HG03520 (cell line): ENCODE measurements at regions not wholly inside any gene's neighbourhood (a gene's known extent, or its start where the extent isn't known, plus 50 kb on each side); places are given as distances from the start of the nearest gene placed in this dataset.
"Not testable (repeated sequence)": the region's sequence is repeated elsewhere in the genome, so short reads cannot be mapped to it uniquely, and the experiment has no call there.

ENCODE experiments used
- ATAC-seq: cut with Tn5 transposase; IDR thresholded peaks from one replicate; pipeline ENCODE4 v1.9.1; 2021; ENCODE audit warnings: mild to moderate bottlenecking, moderate library complexity; ENCODE audit not compliant: unreplicated experiment

GRCh38 chr9:80692751-80693150 is 996.6 kb downstream of the TLE1 start:
- no peak for ATAC-seq

GRCh38 chr9:80691229-80691628 is 998.1 kb downstream of the TLE1 start:
- no peak for ATAC-seq

- no peak for ATAC-seq
These were observed 998.9 kb downstream of the TLE1 start for GRCh38 chr9:80690349-80690939.

- ATAC-seq, result no peak
These were observed 1009.4 kb downstream of the TLE1 start for GRCh38 chr9:80679916-80680315.

- no peak for ATAC-seq
These were observed 1010.4 kb downstream of the TLE1 start for GRCh38 chr9:80678906-80679305.

GRCh38 chr9:80673496-80673895 is 1015.9 kb downstream of the TLE1 start:
- no peak for ATAC-seq

- no peak for ATAC-seq
These were observed 1023.9 kb downstream of the TLE1 start for GRCh38 chr9:80665479-80665878.

- ATAC-seq, result no peak
These were observed 1024.8 kb downstream of the TLE1 start for GRCh38 chr9:80664327-80665210.

GRCh38 chr9:80659751-80660150 is 1029.6 kb downstream of the TLE1 start:
- not testable (repeated sequence) for ATAC-seq

GRCh38 chr9:80651044-80651443 is 1038.3 kb downstream of the TLE1 start:
- no peak for ATAC-seq

- no peak for ATAC-seq
These were observed 1039.9 kb downstream of the TLE1 start for GRCh38 chr9:80649496-80649895.

DNA sequence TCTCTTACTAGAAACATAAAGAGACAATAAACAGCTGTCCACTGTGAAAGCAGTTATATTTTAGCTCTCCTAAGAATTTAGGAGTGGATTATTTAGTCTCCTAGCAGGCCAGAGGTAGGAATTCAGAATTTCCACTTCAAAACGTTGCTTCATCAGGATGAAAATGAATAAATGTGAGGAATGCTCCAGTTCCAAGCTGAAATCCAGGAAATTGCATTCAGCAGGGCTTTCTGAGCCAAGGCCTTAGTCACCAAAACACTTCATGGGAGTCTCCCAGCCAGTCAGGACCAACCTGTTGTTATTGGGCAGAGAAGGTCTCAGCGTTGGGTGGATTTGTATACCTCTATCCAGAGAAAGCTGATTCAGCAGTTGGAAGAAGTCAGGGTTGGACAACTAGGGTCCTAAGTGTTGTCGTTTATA is 1040.3 kb downstream of the TLE1 start:
- ATAC-seq, result no peak

- no peak for ATAC-seq
These were observed 1041.0 kb downstream of the TLE1 start for GRCh38 chr9:80648336-80648735.

GRCh38 chr9:80646211-80646610 is 1043.1 kb downstream of the TLE1 start:
- no peak for ATAC-seq

DNA sequence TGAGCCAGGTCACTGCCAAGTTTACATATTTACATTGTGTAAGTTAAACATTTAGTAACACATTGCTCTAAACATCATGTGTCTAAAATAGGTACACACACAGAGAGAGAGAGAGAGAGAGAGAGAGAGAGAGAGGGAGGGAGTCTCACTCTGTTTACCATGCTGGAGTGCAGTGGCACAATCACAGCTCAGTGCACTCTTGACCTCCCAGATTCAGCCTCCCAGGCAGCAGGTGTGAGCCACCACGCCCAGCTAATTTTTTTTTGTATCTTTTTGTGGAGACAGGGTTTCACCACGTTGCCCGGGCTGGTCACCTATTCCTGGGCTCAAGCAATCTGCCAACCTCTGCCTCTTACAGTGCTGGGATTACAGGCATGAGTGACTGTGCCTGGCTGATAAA is 1045.3 kb downstream of the TLE1 start:
- no peak for ATAC-seq

DNA sequence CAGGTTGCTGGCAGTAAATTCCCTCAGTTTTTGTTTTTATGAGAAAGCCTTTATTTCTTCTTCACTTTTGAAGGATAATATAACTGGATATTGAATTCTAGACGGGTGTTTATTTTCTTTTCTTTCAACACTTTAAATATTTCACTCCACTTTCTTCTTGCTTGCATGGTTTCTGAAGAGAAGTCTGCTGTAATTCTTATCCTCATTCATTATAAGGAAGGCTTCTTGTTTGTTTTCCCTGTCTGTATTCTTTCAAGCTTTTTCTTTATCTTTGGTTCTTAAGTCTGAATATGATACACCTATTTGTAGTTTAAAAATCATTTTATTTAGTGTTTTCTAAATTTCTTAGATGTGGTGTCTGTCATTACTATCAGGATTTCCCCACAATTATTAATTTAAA is 1054.3 kb downstream of the TLE1 start:
- no peak for ATAC-seq

- ATAC-seq, result no peak
These were observed 1057.3 kb downstream of the TLE1 start for GRCh38 chr9:80632041-80632440.

GRCh38 chr9:80622508-80622907 is 1050.7 kb downstream of the TLE4 start:
- ATAC-seq, result no peak

DNA sequence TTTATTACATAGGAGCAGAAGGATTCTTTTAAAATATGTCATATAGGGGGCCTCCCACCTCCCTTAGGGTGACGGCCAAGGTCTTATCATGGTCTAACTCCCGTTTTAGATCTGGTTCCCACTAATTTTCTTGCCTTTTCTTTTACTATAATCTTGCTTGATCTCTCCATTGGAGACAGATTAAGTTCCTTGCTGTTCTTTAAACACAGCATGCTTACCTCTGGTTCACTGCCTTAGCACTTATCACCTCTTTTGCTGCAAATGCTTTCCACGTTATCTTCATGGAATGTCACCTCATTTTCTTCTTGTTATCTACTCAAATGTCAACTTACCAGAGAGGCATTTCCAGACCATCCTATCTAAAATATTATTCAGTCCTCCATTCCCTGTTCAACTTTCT is 1047.6 kb downstream of the TLE4 start:
- ATAC-seq, result no peak

- no peak for ATAC-seq
These were observed 1044.2 kb downstream of the TLE4 start for GRCh38 chr9:80615964-80616363.

DNA sequence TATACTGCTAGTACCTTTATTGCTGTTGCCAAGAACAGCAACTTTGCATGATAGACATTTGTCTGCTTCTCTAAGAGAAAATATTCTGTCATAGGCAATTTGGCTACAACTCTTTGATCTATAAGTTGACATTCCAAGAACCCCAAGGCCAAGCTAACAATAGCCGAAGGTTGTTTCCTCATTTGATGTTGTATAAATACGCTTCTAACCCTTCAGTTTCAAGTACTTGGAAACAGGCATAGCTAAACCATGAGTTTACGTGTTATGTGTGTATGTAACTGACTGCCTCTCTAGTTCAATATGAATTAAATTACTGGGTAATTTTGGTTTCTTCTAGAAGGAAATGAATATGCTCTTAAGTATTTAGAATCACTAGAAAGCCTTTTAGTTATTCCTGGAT is 1034.0 kb downstream of the TLE4 start:
- no peak for ATAC-seq

DNA sequence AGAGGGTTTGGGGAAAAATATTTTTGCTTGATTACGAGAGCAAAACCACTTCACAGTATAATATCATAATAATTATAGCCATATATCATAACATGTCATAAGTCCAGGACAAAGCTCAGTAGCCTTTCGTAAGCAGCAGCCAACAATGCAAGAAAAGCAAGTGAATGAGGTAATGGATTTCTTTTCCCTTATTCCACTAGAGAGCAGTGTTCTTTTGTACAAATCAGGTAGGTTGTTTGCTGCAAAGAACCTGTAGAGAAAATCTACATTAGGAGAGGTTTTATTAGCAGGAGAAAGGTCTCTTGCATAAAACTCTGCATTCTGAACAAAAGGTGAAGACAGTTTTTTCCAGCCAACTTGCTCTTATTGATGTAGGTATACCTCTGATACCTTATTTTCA is 1033.4 kb downstream of the TLE4 start:
- ATAC-seq, result no peak
